ENCODE measurements at regions not wholly inside any gene's neighbourhood (a gene's known extent, or its start where the extent isn't known, plus 50 kb on each side); places are given as distances from the start of the nearest gene placed in this dataset.

- Histone ChIP-seq H3K9me3 (replicated peaks in 1 of 3) (no peaks in the 10 kb centered on the region), H3K27me3 (no peaks in the 10 kb centered on the region), H3K36me3 (replicated peaks in 1 of 2) (no peaks in the 10 kb centered on the region), H3K27ac (no peak overlapping the region), H3K4me3 (no peak overlapping the region), H3K4me1 (replicated peaks in 1 of 2) (no peaks in the 10 kb centered on the region)
- DNase-seq = no peak
- TF ChIP-seq CTCF (IDR thresholded peaks at IDR 0.05) = no peak
- TF ChIP-seq POLR2A (IDR thresholded peaks at IDR 0.05) = no peak
- 91 to 100% (median 94%) methylated on average over 2 of the region's 2 CpGs for WGBS, 4 donors
- intact Hi-C loops (cut with DNase I) = no loop called here
Measured at GRCh38 chr10:31190488-31190887, 128.5 kb upstream of the ZEB1 start.

DNA sequence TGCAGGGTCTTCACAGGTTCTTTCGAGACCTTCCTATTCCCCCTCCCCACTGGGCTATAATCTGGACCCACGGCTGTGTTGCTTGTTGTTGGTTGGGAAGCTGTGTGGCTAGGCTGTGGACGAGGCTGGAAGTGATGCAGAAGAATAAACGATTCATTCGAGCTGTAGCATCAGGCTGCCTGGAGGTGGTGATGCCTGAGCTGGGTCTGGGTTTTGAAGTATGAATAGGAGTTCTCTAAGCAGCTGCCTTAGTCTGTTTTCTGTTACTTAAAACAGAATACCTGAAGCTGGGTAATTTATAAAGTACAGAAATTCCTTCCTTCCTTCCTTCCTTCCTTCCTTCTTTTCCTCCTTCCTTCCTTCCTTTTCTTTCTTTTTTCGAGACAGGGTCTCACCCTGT, 126.5 kb upstream of the ZEB1 start:
- Histone ChIP-seq H3K4me1 (replicated peaks in 1 of 2) (no peaks in the 10 kb centered on the region), H3K27me3 (no peaks in the 10 kb centered on the region), H3K9me3 (replicated peaks in 1 of 3) (no peaks in the 10 kb centered on the region), H3K4me3 (no peak overlapping the region), H3K36me3 (replicated peaks in 1 of 2) (no peaks in the 10 kb centered on the region), H3K27ac (no peak overlapping the region)
- no peak for DNase-seq
- TF ChIP-seq POLR2A (IDR thresholded peaks at IDR 0.05) (no peak), CTCF (IDR thresholded peaks at IDR 0.05) (no peak)
- intact Hi-C loops (cut with DNase I) = no loop called here
- WGBS, 4 donors = 71 to 90% (median 82%) methylated on average over 4 to 6 of the region's 6 CpGs

DNA sequence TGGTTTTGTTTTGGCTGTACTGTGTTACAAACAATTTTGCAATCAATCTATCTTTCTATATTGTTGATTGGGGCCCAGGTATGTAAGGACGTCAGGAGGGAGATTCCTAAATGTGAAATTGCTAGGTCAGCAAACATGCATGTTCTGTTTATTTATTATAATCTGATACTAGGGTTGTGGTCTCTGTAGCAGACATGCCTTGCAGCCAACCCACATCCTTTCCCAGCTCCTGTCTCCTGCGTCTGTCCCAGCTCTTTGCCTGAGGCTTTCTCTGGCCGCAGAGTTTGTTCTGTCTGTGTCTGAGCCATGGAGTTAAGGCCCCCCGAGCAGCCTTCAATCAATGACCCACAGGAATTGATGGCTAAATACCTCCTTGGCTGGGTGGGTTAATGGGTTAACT, 124.0 kb upstream of the ZEB1 start:
- H3K4me1 ChIP-seq (replicated peaks in 1 of 2) = no peaks in the 10 kb centered on the region
- no peaks in the 10 kb centered on the region for H3K36me3 ChIP-seq (replicated peaks in 1 of 2)
- no peak for TF ChIP-seq POLR2A (IDR thresholded peaks at IDR 0.05)
- no peak for TF ChIP-seq CTCF (IDR thresholded peaks at IDR 0.05)
- H3K9me3 ChIP-seq (replicated peaks in 1 of 3) = no peaks in the 10 kb centered on the region
- H3K27ac ChIP-seq = no peak overlapping the region
- intact Hi-C loops (cut with DNase I) = no loop called here
- 60 to 74% (median 68%) methylated on average over 4 of the region's 4 CpGs for WGBS, 4 donors
- H3K27me3 ChIP-seq = no peaks in the 10 kb centered on the region
- DNase-seq = no peak
- H3K4me3 ChIP-seq = no peak overlapping the region

DNA sequence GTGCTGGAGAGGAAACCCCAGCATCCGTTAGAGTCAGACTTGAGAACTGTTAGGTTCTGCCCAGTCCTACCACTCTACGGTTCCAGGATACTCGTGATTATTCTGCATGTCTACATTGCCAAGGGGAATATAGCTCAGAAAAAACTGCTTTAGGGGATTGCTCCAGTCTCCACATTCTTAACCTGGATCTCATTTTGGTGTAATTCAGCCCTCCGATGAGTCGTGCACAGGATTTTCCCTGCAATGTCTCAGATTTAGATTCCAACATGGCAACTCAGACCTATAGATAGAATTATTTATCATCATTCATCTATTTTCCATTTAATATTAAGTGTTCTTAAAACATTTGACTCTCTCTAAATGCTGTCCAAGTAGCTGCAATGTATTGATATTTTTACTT, 121.1 kb upstream of the ZEB1 start:
- intact Hi-C loops (cut with DNase I) = no loop called here
- Histone ChIP-seq H3K36me3 (replicated peaks in 1 of 2) (no peaks in the 10 kb centered on the region), H3K4me1 (replicated peaks in 1 of 2) (no peaks in the 10 kb centered on the region), H3K27ac (no peak overlapping the region), H3K4me3 (no peak overlapping the region), H3K27me3 (no peaks in the 10 kb centered on the region), H3K9me3 (replicated peaks in 1 of 3) (no peaks in the 10 kb centered on the region)
- 69 to 78% (median 76%) methylated on average over 5 of the region's 5 CpGs for WGBS, 4 donors
- DNase-seq = no peak
- TF ChIP-seq POLR2A (IDR thresholded peaks at IDR 0.05) = no peak
- no peak for TF ChIP-seq CTCF (IDR thresholded peaks at IDR 0.05)

Data from adrenal gland (tissue), 9 donors.